Keratinocyte (primary cell): ENCODE measurements at regions not wholly inside any gene's neighbourhood (a gene's known extent, or its start where the extent isn't known, plus 50 kb on each side); places are given as distances from the start of the nearest gene placed in this dataset.

Source experiments
- DNase-seq: peaks from one replicate; pipeline ENCODE4 v3.0.0-alpha.2; 2011; ENCODE audit warnings: low read depth, missing footprints, low spot score
- FAIRE-seq: peaks from 2 replicates; lab custom pipeline; 2011; peaks lifted over from hg19 to GRCh38; lab: Jason Lieb, UNC
- H2AFZ ChIP-seq: 2 replicates; pipeline ENCODE4 v1.6.0; 2012; ENCODE audit warnings: low read length, control low read depth, inconsistent platforms; ENCODE audit not compliant: control insufficient read depth
- H3K27ac ChIP-seq: 2 replicates; pipeline ENCODE4 v1.5.1; 2011; ENCODE audit warnings: low read length; ENCODE audit not compliant: control insufficient read depth, insufficient read depth
- H3K27me3 ChIP-seq: 3 replicates; pipeline ENCODE4 v1.6.0; 2011; ENCODE audit warnings: low read length; ENCODE audit not compliant: control insufficient read depth, insufficient read depth; ENCODE audit errors: extremely low read depth
- H3K36me3 ChIP-seq, 2 experiments: 2 replicates in 1 of 2; 3 replicates in 1 of 2; pipeline ENCODE4 v1.5.1; 2011; ENCODE audit warnings: low read length in 2 of 2, mild to moderate bottlenecking in 1 of 2; ENCODE audit not compliant: control insufficient read depth in 2 of 2, insufficient read depth in 2 of 2; ENCODE audit errors: extremely low read depth in 1 of 2
- H3K4me1 ChIP-seq: 3 replicates; pipeline ENCODE4 v1.5.1; 2011; ENCODE audit warnings: low read length; ENCODE audit not compliant: control insufficient read depth, insufficient read depth; ENCODE audit errors: extremely low read depth
- H3K4me2 ChIP-seq: 3 replicates; pipeline ENCODE4 v1.6.0; 2011; ENCODE audit warnings: low read depth, low read length; ENCODE audit not compliant: control insufficient read depth, insufficient read depth; ENCODE audit errors: extremely low read depth
- H3K4me3 ChIP-seq, 3 experiments: fragments of 200-600 bp in 1 of 3; sonication (generic) in 1 of 3; 2 replicates in 2 of 3; 3 replicates in 1 of 3; pipeline ENCODE4 v1.5.1; 2011 to 2016; ENCODE audit warnings: low read length in 3 of 3, mild to moderate bottlenecking in 3 of 3, control low read depth in 2 of 3, inconsistent platforms in 1 of 3, low read depth in 1 of 3, mixed read lengths in 1 of 3, mixed run types in 1 of 3, moderate library complexity in 1 of 3; ENCODE audit not compliant: control insufficient read depth in 2 of 3, insufficient read depth in 2 of 3; ENCODE audit errors: extremely low read depth in 1 of 3
- H3K79me2 ChIP-seq: 2 replicates; pipeline ENCODE4 v1.6.0; 2012; ENCODE audit warnings: low read length; ENCODE audit not compliant: control insufficient read depth, insufficient read depth
- H3K9ac ChIP-seq: 3 replicates; pipeline ENCODE4 v1.6.0; 2011; ENCODE audit warnings: low read length; ENCODE audit not compliant: control insufficient read depth, insufficient read depth; ENCODE audit errors: extremely low read depth
- H3K9me1 ChIP-seq: 3 replicates; pipeline ENCODE4 v1.6.0; 2011; ENCODE audit warnings: low read length; ENCODE audit not compliant: control insufficient read depth, insufficient read depth; ENCODE audit errors: extremely low read depth
- H3K9me3 ChIP-seq: 2 replicates; pipeline ENCODE4 v1.5.1; 2012; ENCODE audit warnings: low read depth, low read length; ENCODE audit not compliant: control insufficient read depth
- H4K20me1 ChIP-seq: 3 replicates; pipeline ENCODE4 v1.6.0; 2011; ENCODE audit warnings: low read length; ENCODE audit not compliant: control insufficient read depth, insufficient read depth; ENCODE audit errors: extremely low read depth
- EZH2 ChIP-seq: IDR thresholded peaks from one replicate; pipeline ENCODE4 v1.6.1; 2012; ENCODE audit warnings: inconsistent platforms, mild to moderate bottlenecking, low read length, moderate library complexity
- dilution Hi-C: fragments of 300-500 bp; cut with MboI; formaldehyde crosslinking; loops from one replicate; pipeline ENCODE4 v1.7.0; 2020; ENCODE audit warnings: low sequenced_read_pairs; ENCODE audit not compliant: extremely low pct_ligation_motif_present
- TF ChIP-seq, protein P1 (sequence below), 3 experiments: IDR thresholded peaks in 1 of 3; conservative IDR thresholded peaks in 1 of 3; optimal IDR thresholded peaks in 1 of 3; 2 replicates in 2 of 3; 3 replicates in 1 of 3; pipeline versions ENCODE3 to v1.5.1; 2011; ENCODE audit warnings: low read length in 3 of 3, mild to moderate bottlenecking in 3 of 3, moderate library complexity in 2 of 3, control low read depth in 1 of 3, inconsistent platforms in 1 of 3; ENCODE audit not compliant: insufficient read depth in 2 of 3; ENCODE audit errors: extremely low read depth in 1 of 3

DNA sequence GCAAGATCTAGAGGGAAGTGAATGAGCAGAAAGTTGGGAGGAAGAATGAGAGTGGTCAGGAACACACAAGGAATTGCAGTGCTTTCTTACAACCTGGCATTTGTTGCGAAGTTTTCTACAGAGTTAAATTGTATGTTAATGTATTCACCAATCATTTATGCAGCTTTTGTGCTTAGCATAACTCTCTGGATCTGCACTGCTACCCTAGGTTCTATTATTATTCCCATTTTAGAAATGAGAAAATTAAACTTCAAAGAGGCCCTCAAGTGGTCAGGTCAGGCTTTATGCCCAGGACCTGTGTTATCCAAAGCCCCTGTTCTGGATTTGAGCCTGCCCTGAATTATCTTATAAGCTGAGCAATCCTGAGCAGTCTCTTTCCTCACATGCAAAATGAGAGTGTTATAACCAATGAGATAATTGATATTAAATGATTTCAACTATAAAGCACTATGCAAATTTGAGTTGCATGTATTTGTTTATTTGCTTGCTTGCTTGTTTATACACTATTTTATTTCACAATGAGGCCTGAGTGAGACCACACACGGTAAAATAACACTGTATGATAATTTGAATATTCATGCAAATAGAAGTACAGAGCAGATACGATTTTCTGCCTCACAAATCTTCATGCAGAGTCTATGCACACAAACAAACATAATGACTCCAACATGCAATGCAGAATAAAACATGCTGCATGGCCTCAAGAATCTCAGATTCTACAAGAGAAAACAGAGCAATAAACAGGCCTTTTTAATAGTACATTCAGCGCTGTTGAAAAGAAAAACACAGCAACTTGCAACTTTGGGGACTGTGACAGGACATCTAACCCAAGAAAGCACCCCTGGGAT, 323.0 kb downstream of the PLPP3 start:
- dilution Hi-C loops = no loop called here
- Histone ChIP-seq H3K4me2 (no peak overlapping the region), H3K9me3 (no peaks in the 10 kb centered on the region), H3K27me3 (no peaks in the 10 kb centered on the region), H3K4me1 (no peaks in the 10 kb centered on the region), H3K9ac (no peak overlapping the region), H3K79me2 (no peaks in the 10 kb centered on the region), H3K27ac (no peak overlapping the region), H4K20me1 (no peaks in the 10 kb centered on the region), H2AFZ (no peak overlapping the region), H3K4me3 (no peak overlapping the region), H3K36me3 (no peaks in the 10 kb centered on the region), H3K9me1 (no peaks in the 10 kb centered on the region)
- no peak for FAIRE-seq
- TF ChIP-seq, protein P1, sequence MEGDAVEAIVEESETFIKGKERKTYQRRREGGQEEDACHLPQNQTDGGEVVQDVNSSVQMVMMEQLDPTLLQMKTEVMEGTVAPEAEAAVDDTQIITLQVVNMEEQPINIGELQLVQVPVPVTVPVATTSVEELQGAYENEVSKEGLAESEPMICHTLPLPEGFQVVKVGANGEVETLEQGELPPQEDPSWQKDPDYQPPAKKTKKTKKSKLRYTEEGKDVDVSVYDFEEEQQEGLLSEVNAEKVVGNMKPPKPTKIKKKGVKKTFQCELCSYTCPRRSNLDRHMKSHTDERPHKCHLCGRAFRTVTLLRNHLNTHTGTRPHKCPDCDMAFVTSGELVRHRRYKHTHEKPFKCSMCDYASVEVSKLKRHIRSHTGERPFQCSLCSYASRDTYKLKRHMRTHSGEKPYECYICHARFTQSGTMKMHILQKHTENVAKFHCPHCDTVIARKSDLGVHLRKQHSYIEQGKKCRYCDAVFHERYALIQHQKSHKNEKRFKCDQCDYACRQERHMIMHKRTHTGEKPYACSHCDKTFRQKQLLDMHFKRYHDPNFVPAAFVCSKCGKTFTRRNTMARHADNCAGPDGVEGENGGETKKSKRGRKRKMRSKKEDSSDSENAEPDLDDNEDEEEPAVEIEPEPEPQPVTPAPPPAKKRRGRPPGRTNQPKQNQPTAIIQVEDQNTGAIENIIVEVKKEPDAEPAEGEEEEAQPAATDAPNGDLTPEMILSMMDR (optimal IDR thresholded peaks at IDR 0.05 in 1 of 3, IDR thresholded peaks at IDR 0.05 in 1 of 3, conservative IDR thresholded peaks at IDR 0.05 in 1 of 3; ENCODE audit: extremely low read depth in 1 of 3, insufficient read depth in 2 of 3, low read length in 3 of 3) = no peak
- TF ChIP-seq EZH2 = no peak
- no peak for DNase-seq

DNA sequence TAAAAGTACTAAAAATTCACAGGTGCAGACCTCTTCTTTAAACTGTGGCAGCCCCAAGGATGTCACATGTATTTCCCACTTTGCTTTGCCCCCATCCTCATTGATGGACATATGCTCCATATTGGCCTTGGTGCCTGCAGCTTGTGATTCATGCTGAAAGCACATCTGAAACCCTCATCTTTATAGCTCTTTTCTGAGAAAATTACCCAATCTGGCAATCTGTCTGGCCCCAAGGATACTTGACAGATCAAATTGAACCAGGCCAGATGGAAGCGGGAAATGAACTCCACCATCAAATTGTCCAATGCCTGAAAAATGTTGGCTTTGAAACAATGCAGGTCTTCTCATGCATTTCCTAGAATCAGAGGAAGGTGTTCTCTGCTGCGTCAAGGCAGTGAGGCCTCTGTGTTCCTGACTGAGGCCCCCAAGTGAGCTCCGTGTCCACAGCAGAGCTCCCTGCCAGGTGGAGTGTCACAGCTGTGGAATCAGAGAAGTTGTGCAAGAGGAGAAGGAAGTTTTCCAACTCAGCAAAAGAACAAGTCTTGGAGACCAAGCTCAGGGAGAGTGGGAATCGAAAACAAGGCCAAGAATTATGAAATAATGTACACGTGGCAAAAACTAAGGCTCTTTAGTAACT, 323.7 kb downstream of the PLPP3 start:
- no peaks in the 10 kb centered on the region for H3K9me3 ChIP-seq
- H3K4me3 ChIP-seq = no peak overlapping the region
- TF ChIP-seq EZH2 = no peak
- TF ChIP-seq, protein P1 (optimal IDR thresholded peaks at IDR 0.05 in 1 of 3, IDR thresholded peaks at IDR 0.05 in 1 of 3, conservative IDR thresholded peaks at IDR 0.05 in 1 of 3; ENCODE audit: extremely low read depth in 1 of 3, insufficient read depth in 2 of 3, low read length in 3 of 3) = no peak
- no peaks in the 10 kb centered on the region for H4K20me1 ChIP-seq
- no peaks in the 10 kb centered on the region for H3K36me3 ChIP-seq
- H3K27me3 ChIP-seq = no peaks in the 10 kb centered on the region
- no peaks in the 10 kb centered on the region for H3K4me1 ChIP-seq
- dilution Hi-C loops = no loop called here
- H3K4me2 ChIP-seq = no peak overlapping the region
- no peak for FAIRE-seq
- H2AFZ ChIP-seq = no peak overlapping the region
- no peak for DNase-seq
- no peak overlapping the region for H3K27ac ChIP-seq
- no peak overlapping the region for H3K9ac ChIP-seq
- H3K79me2 ChIP-seq = no peaks in the 10 kb centered on the region
- H3K9me1 ChIP-seq = no peaks in the 10 kb centered on the region
